Liver (tissue), 8 donors: ENCODE measurements at regions not wholly inside any gene's neighbourhood (a gene's known extent, or its start where the extent isn't known, plus 50 kb on each side); places are given as distances from the start of the nearest gene placed in this dataset.

Experiments used
- DNase-seq: peaks from one replicate; pipeline ENCODE4 v3.0.0-alpha.2; 2017; ENCODE audit warnings: low spot score
- H3K27ac ChIP-seq, 2 donors: one replicate each; pipeline ENCODE4 v1.7.0; 2013; ENCODE audit warnings: inconsistent platforms in 2 of 2, low read length in 2 of 2, control low read depth in 1 of 2, low read depth in 1 of 2, mild to moderate bottlenecking in 1 of 2
- H3K27me3 ChIP-seq, 4 donors: one replicate each; pipeline versions ENCODE4 v1.6.1 to v1.7.0; 2013; ENCODE audit warnings: low read length in 3 of 4, inconsistent platforms in 1 of 4, mild to moderate bottlenecking in 1 of 4, moderate library complexity in 1 of 4; ENCODE audit not compliant: control insufficient read depth in 4 of 4, insufficient read depth in 4 of 4
- H3K36me3 ChIP-seq, 4 donors: one replicate each; pipeline versions ENCODE4 v1.6.1 to v1.7.0; 2013; ENCODE audit warnings: low read length in 3 of 4, mild to moderate bottlenecking in 3 of 4, low read depth in 1 of 4, moderate library complexity in 1 of 4; ENCODE audit not compliant: control insufficient read depth in 4 of 4, insufficient read depth in 3 of 4
- H3K4me1 ChIP-seq, 4 donors: one replicate each; pipeline versions ENCODE4 v1.6.1 to v1.7.0; 2013; ENCODE audit warnings: low read length in 3 of 4, mild to moderate bottlenecking in 3 of 4, moderate library complexity in 1 of 4; ENCODE audit not compliant: control insufficient read depth in 4 of 4, insufficient read depth in 4 of 4
- H3K4me3 ChIP-seq, 3 donors: one replicate each; pipeline versions ENCODE4 v1.6.1 to v1.7.0; 2013; ENCODE audit warnings: low read length in 3 of 3, control low read depth in 1 of 3, low read depth in 1 of 3, mild to moderate bottlenecking in 1 of 3
- H3K9ac ChIP-seq, 2 donors: one replicate each; pipeline ENCODE4 v1.7.0; 2013; ENCODE audit warnings: low read length in 2 of 2, mild to moderate bottlenecking in 2 of 2, moderate library complexity in 2 of 2, control low read depth in 1 of 2, low read depth in 1 of 2
- H3K9me3 ChIP-seq, 4 donors: one replicate each; pipeline versions ENCODE4 v1.6.1 to v1.7.0; 2013; ENCODE audit warnings: low read length in 3 of 4; ENCODE audit not compliant: control insufficient read depth in 4 of 4
- EGR1 ChIP-seq, 2 donors: IDR thresholded peaks; 2 replicates each; pipeline ENCODE4 v1.6.1; 2016 to 2018; ENCODE audit warnings: antibody characterized with exemption in 2 of 2, low read depth in 2 of 2
- FOXA1 ChIP-seq: IDR thresholded peaks from 2 replicates; pipeline ENCODE4 v1.6.1; 2016; ENCODE audit warnings: antibody characterized with exemption
- GABPA ChIP-seq, 2 donors: IDR thresholded peaks in 1 of 2; conservative IDR thresholded peaks in 1 of 2; 2 replicates each; pipeline ENCODE4 v1.6.1; 2016; ENCODE audit warnings: antibody characterized with exemption in 2 of 2, mild to moderate bottlenecking in 1 of 2, moderate library complexity in 1 of 2
- HNF4A ChIP-seq, 2 donors: conservative IDR thresholded peaks; 2 replicates each; pipeline ENCODE4 v1.6.1; 2016; ENCODE audit warnings: antibody characterized with exemption in 2 of 2, mild to moderate bottlenecking in 2 of 2
- JUND ChIP-seq, 2 donors: IDR thresholded peaks; 2 replicates each; pipeline ENCODE4 v1.6.1; 2016; ENCODE audit warnings: antibody characterized with exemption in 2 of 2
- RAD21 ChIP-seq, 2 donors: IDR thresholded peaks; 2 replicates each; pipeline ENCODE4 v1.6.1; 2016; ENCODE audit warnings: antibody characterized with exemption in 2 of 2, mild to moderate bottlenecking in 2 of 2
- RXRA ChIP-seq, 2 donors: IDR thresholded peaks; 2 replicates each; pipeline ENCODE4 v1.6.1; 2017 to 2018; ENCODE audit warnings: antibody characterized with exemption in 2 of 2, mild to moderate bottlenecking in 1 of 2
- SP1 ChIP-seq: IDR thresholded peaks from 2 replicates; pipeline ENCODE4 v1.6.1; 2018; ENCODE audit warnings: antibody characterized with exemption, mild to moderate bottlenecking
- TAF1 ChIP-seq: conservative IDR thresholded peaks from 2 replicates; pipeline ENCODE4 v1.6.1; 2016; ENCODE audit warnings: antibody characterized with exemption, mild to moderate bottlenecking
- YY1 ChIP-seq: IDR thresholded peaks from 2 replicates; pipeline ENCODE4 v1.6.1; 2016; ENCODE audit warnings: antibody characterized with exemption, mild to moderate bottlenecking
- WGBS: extraction: QIAGEN DNeasy Blood & Tissue Kit; methylation state at CpG from one replicate; pipeline ENCODE4 v1.1.7; 2013; 5-methylcytosine and 5-hydroxymethylcytosine counted together
- TF ChIP-seq, protein P1 (sequence below): IDR thresholded peaks from 2 replicates; pipeline ENCODE4 v1.6.1; 2016; ENCODE audit warnings: antibody characterized with exemption
- TF ChIP-seq, protein P2 (sequence below): fragments of 150-350 bp; IDR thresholded peaks from 2 replicates; pipeline ENCODE4 v1.5.1; 2017; ENCODE audit warnings: improper control_type of control experiment, low read depth, low read length; ENCODE audit not compliant: missing input control
- TF ChIP-seq, protein P3 (sequence below): IDR thresholded peaks from 2 replicates; pipeline ENCODE4 v1.6.1; 2016; ENCODE audit warnings: antibody characterized with exemption, mild to moderate bottlenecking
- TF ChIP-seq, protein P4 (sequence below): IDR thresholded peaks from 2 replicates; pipeline ENCODE4 v1.6.1; 2016; ENCODE audit warnings: antibody characterized with exemption
- donor health status: healthy.
- donor health status: healthy.
- donor health status: healthy.
- donor health status: healthy.
- donor health status: healthy.

DNA sequence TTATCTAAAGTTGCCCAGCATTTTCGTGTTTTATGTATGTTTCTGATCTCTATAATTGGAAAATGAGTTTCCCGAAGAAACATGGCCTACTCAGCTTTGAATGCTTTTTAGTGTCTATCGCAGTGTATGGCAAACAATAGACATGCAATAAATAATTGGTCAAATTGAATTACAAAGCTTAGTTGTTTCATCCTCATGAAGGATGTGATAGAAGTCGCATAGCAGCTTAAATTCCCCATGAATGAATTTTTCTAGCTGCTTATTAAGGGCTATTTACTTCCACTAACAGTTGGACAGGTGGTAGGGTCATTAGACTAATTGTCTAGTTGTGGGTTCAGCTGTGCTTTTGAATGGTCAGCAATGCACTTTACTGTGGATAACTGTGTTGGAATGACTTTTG is 467.3 kb upstream of the MBL2 start:
- Histone ChIP-seq H3K27ac (no peak overlapping the region), H3K27me3 (no peaks in the 10 kb centered on the region), H3K4me1 (no peaks in the 10 kb centered on the region), H3K9me3 (no peaks in the 10 kb centered on the region), H3K4me3 (no peak overlapping the region), H3K36me3 (no peaks in the 10 kb centered on the region), H3K9ac (no peak overlapping the region)
- TF ChIP-seq TAF1 (no peak), GABPA (IDR thresholded peaks at IDR 0.05 in 1 of 2, conservative IDR thresholded peaks at IDR 0.05 in 1 of 2) (no peak), SP1 (no peak), JUND (IDR thresholded peaks at IDR 0.05) (no peak), YY1 (no peak), HNF4A (conservative IDR thresholded peaks at IDR 0.05) (no peak)
- TF ChIP-seq, protein P1, sequence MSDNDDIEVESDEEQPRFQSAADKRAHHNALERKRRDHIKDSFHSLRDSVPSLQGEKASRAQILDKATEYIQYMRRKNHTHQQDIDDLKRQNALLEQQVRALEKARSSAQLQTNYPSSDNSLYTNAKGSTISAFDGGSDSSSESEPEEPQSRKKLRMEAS, result no peak
- TF ChIP-seq, protein P2, sequence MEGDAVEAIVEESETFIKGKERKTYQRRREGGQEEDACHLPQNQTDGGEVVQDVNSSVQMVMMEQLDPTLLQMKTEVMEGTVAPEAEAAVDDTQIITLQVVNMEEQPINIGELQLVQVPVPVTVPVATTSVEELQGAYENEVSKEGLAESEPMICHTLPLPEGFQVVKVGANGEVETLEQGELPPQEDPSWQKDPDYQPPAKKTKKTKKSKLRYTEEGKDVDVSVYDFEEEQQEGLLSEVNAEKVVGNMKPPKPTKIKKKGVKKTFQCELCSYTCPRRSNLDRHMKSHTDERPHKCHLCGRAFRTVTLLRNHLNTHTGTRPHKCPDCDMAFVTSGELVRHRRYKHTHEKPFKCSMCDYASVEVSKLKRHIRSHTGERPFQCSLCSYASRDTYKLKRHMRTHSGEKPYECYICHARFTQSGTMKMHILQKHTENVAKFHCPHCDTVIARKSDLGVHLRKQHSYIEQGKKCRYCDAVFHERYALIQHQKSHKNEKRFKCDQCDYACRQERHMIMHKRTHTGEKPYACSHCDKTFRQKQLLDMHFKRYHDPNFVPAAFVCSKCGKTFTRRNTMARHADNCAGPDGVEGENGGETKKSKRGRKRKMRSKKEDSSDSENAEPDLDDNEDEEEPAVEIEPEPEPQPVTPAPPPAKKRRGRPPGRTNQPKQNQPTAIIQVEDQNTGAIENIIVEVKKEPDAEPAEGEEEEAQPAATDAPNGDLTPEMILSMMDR, result no peak
- TF ChIP-seq, protein P3, sequence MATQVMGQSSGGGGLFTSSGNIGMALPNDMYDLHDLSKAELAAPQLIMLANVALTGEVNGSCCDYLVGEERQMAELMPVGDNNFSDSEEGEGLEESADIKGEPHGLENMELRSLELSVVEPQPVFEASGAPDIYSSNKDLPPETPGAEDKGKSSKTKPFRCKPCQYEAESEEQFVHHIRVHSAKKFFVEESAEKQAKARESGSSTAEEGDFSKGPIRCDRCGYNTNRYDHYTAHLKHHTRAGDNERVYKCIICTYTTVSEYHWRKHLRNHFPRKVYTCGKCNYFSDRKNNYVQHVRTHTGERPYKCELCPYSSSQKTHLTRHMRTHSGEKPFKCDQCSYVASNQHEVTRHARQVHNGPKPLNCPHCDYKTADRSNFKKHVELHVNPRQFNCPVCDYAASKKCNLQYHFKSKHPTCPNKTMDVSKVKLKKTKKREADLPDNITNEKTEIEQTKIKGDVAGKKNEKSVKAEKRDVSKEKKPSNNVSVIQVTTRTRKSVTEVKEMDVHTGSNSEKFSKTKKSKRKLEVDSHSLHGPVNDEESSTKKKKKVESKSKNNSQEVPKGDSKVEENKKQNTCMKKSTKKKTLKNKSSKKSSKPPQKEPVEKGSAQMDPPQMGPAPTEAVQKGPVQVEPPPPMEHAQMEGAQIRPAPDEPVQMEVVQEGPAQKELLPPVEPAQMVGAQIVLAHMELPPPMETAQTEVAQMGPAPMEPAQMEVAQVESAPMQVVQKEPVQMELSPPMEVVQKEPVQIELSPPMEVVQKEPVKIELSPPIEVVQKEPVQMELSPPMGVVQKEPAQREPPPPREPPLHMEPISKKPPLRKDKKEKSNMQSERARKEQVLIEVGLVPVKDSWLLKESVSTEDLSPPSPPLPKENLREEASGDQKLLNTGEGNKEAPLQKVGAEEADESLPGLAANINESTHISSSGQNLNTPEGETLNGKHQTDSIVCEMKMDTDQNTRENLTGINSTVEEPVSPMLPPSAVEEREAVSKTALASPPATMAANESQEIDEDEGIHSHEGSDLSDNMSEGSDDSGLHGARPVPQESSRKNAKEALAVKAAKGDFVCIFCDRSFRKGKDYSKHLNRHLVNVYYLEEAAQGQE, result no peak
- no peak for DNase-seq
- 93% methylated on average over 4 of the region's 4 CpGs for WGBS

DNA sequence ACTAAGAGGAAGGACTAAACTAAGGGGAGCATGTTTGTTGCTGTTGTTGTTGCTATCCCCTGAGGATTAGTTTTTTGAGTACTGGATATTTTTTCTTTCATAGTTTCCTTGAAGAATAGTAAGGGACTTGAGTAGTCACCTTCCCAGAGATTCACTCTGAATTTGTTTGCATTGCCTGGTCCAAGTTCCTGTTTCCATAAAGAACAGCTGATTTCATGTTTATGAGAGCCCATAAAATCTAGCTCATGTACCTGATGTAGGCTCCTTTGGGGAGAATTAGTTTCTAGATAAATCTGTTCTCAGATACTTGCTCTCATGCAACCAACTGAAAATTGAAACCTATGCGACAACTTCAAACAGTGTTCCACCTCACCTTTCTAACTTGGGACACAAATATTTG is 464.4 kb upstream of the MBL2 start:
- Histone ChIP-seq H3K27me3 (no peaks in the 10 kb centered on the region), H3K36me3 (no peaks in the 10 kb centered on the region), H3K4me3 (no peak overlapping the region), H3K9me3 (no peaks in the 10 kb centered on the region), H3K27ac (no peak overlapping the region), H3K4me1 (no peaks in the 10 kb centered on the region), H3K9ac (no peak overlapping the region)
- TF ChIP-seq RAD21 (IDR thresholded peaks at IDR 0.05) (no peak), GABPA (IDR thresholded peaks at IDR 0.05 in 1 of 2, conservative IDR thresholded peaks at IDR 0.05 in 1 of 2) (no peak), YY1 (no peak), FOXA1 (no peak), EGR1 (IDR thresholded peaks at IDR 0.05; ENCODE audit: low read depth in 2 of 2) (no peak), JUND (IDR thresholded peaks at IDR 0.05) (no peak), RXRA (IDR thresholded peaks at IDR 0.05) (no peak), HNF4A (conservative IDR thresholded peaks at IDR 0.05) (no peak)
- TF ChIP-seq, protein P1, result no peak
- TF ChIP-seq, protein P2, result no peak
- TF ChIP-seq, protein P4, sequence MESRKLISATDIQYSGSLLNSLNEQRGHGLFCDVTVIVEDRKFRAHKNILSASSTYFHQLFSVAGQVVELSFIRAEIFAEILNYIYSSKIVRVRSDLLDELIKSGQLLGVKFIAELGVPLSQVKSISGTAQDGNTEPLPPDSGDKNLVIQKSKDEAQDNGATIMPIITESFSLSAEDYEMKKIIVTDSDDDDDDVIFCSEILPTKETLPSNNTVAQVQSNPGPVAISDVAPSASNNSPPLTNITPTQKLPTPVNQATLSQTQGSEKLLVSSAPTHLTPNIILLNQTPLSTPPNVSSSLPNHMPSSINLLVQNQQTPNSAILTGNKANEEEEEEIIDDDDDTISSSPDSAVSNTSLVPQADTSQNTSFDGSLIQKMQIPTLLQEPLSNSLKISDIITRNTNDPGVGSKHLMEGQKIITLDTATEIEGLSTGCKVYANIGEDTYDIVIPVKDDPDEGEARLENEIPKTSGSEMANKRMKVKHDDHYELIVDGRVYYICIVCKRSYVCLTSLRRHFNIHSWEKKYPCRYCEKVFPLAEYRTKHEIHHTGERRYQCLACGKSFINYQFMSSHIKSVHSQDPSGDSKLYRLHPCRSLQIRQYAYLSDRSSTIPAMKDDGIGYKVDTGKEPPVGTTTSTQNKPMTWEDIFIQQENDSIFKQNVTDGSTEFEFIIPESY, result no peak
- 96% methylated on average over 1 of the region's 1 CpG for WGBS
- DNase-seq, result no peak
